ENCODE measurements at regions not wholly inside any gene's neighbourhood (a gene's known extent, or its start where the extent isn't known, plus 50 kb on each side); places are given as distances from the start of the nearest gene placed in this dataset.

- in situ Hi-C loops (cut with HindIII; ENCODE audit: low pct_unique_long_range_greater_than_20kb, low sequenced_read_pairs), result no loop called here
- DNase-seq (ENCODE audit: low read depth), result no peak
Observed at GRCh38 chr14:101104485-101104884, 201.0 kb upstream of the RTL1 start.

- in situ Hi-C loops (cut with HindIII; ENCODE audit: low pct_unique_long_range_greater_than_20kb, low sequenced_read_pairs), result no loop called here
Observed at GRCh38 chr14:101105045-101105444, 201.5 kb upstream of the RTL1 start.

GRCh38 chr14:101108579-101109346, 205.2 kb upstream of the RTL1 start:
- DNase-seq (ENCODE audit: low read depth), result no peak
- in situ Hi-C loops (cut with HindIII; ENCODE audit: low pct_unique_long_range_greater_than_20kb, low sequenced_read_pairs), result no loop called here

More at GRCh38 chr14:101105045-101105444, 201.5 kb upstream of the RTL1 start:
- DNase-seq (ENCODE audit: low read depth), result no peak

GRCh38 chr14:101109347-101109638, 205.8 kb upstream of the RTL1 start:
- no peak for DNase-seq (ENCODE audit: low read depth)

GRCh38 chr14:101109981-101110728, 206.6 kb upstream of the RTL1 start:
- in situ Hi-C loops (cut with HindIII; ENCODE audit: low pct_unique_long_range_greater_than_20kb, low sequenced_read_pairs), result no loop called here
- DNase-seq (ENCODE audit: low read depth), result no peak

More at GRCh38 chr14:101109347-101109638, 205.8 kb upstream of the RTL1 start:
- in situ Hi-C loops (cut with HindIII; ENCODE audit: low pct_unique_long_range_greater_than_20kb, low sequenced_read_pairs), result no loop called here

- in situ Hi-C loops (cut with HindIII; ENCODE audit: low pct_unique_long_range_greater_than_20kb, low sequenced_read_pairs), result no loop called here
- no peak for DNase-seq (ENCODE audit: low read depth)
Observed at GRCh38 chr14:101110729-101111619, 207.5 kb upstream of the RTL1 start.

- in situ Hi-C loops (cut with HindIII; ENCODE audit: low pct_unique_long_range_greater_than_20kb, low sequenced_read_pairs), result no loop called here
- DNase-seq (ENCODE audit: low read depth), result no peak
Observed at GRCh38 chr14:101111620-101112290, 208.2 kb upstream of the RTL1 start.

GRCh38 chr14:101112351-101113107, 209.0 kb upstream of the RTL1 start:
- in situ Hi-C loops (cut with HindIII; ENCODE audit: low pct_unique_long_range_greater_than_20kb, low sequenced_read_pairs), result no loop called here
- DNase-seq (ENCODE audit: low read depth), result no peak

- no peak for DNase-seq (ENCODE audit: low read depth)
- in situ Hi-C loops (cut with HindIII; ENCODE audit: low pct_unique_long_range_greater_than_20kb, low sequenced_read_pairs), result no loop called here
Observed at GRCh38 chr14:101113108-101113612, 209.6 kb upstream of the RTL1 start.

- in situ Hi-C loops (cut with HindIII; ENCODE audit: low pct_unique_long_range_greater_than_20kb, low sequenced_read_pairs), result no loop called here
- DNase-seq (ENCODE audit: low read depth), result no peak
Observed at GRCh38 chr14:101113835-101114725, 210.6 kb upstream of the RTL1 start.

GRCh38 chr14:101114726-101115515, 211.4 kb upstream of the RTL1 start:
- no peak for DNase-seq (ENCODE audit: low read depth)
- in situ Hi-C loops (cut with HindIII; ENCODE audit: low pct_unique_long_range_greater_than_20kb, low sequenced_read_pairs), result no loop called here

- in situ Hi-C loops (cut with HindIII; ENCODE audit: low pct_unique_long_range_greater_than_20kb, low sequenced_read_pairs), result no loop called here
- DNase-seq (ENCODE audit: low read depth), result no peak
Observed at GRCh38 chr14:101115652-101116051, 212.1 kb upstream of the RTL1 start.

- no peak for DNase-seq (ENCODE audit: low read depth)
- in situ Hi-C loops (cut with HindIII; ENCODE audit: low pct_unique_long_range_greater_than_20kb, low sequenced_read_pairs), result no loop called here
Observed at GRCh38 chr14:101116065-101116464, 212.5 kb upstream of the RTL1 start.

- in situ Hi-C loops (cut with HindIII; ENCODE audit: low pct_unique_long_range_greater_than_20kb, low sequenced_read_pairs), result no loop called here
- DNase-seq (ENCODE audit: low read depth), result no peak
Observed at GRCh38 chr14:101116486-101117130, 213.1 kb upstream of the RTL1 start.

- in situ Hi-C loops (cut with HindIII; ENCODE audit: low pct_unique_long_range_greater_than_20kb, low sequenced_read_pairs), result no loop called here
- no peak for DNase-seq (ENCODE audit: low read depth)
Observed at GRCh38 chr14:101117543-101117942, 214.0 kb upstream of the RTL1 start.

All from Caki2 (cell line).